SK-N-SH (cell line): ENCODE measurements at regions not wholly inside any gene's neighbourhood (a gene's known extent, or its start where the extent isn't known, plus 50 kb on each side); places are given as distances from the start of the nearest gene placed in this dataset.

ENCODE experiments used
- CTCF ChIA-PET: fragments of 300-600, 350-600 bp; formaldehyde crosslinking; extraction: SDS; loops from one replicate; lab custom pipeline; 2021; lab: Yijun Ruan, JAX
- POLR2A ChIA-PET: fragments of 350-600 bp; sonication (Branson Sonifier 250); formaldehyde crosslinking; extraction: SDS; loops from one replicate; lab custom pipeline; 2020; ENCODE audit warnings: antibody characterized with exemption, inconsistent platforms; lab: Yijun Ruan, JAX
- DNase-seq: peaks from one replicate; pipeline ENCODE4 v3.0.0; 2012
- H2AFZ ChIP-seq: fragments of 200-600 bp; sonication (generic); 2 replicates; pipeline ENCODE4 v1.8.1; 2016; ENCODE audit warnings: antibody characterized with exemption, mild to moderate bottlenecking, low read depth
- H3F3A ChIP-seq: fragments of 200-600 bp; sonication (generic); replicated peaks from 2 replicates; pipeline ENCODE3; 2016; ENCODE audit warnings: antibody characterized with exemption, mild to moderate bottlenecking; ENCODE audit not compliant: insufficient read depth
- H3K27ac ChIP-seq, 2 experiments: fragments of 200-500 bp in 1 of 2; fragments of 200-600 bp in 1 of 2; sonication (Bioruptor generic) in 1 of 2; sonication (generic), shearing (Covaris generic) in 1 of 2; 2 replicates each; pipeline versions ENCODE4 v1.5.1 to v1.6.1; 2014 to 2016; ENCODE audit warnings: low read depth in 2 of 2, inconsistent platforms in 1 of 2, low read length in 1 of 2, mild to moderate bottlenecking in 1 of 2, mixed read lengths in 1 of 2
- H3K27me3 ChIP-seq: fragments of 200-600 bp; sonication (generic), shearing (Covaris generic); 2 replicates; pipeline ENCODE4 v1.6.1; 2016; ENCODE audit warnings: mixed run types; ENCODE audit not compliant: insufficient read depth
- H3K36me3 ChIP-seq, 2 experiments: fragments of 200-500 bp in 1 of 2; fragments of 200-600 bp in 1 of 2; sonication (Bioruptor generic) in 1 of 2; sonication (generic) in 1 of 2; replicated peaks in 1 of 2; 2 replicates each; pipeline versions ENCODE3 to v1.5.1; 2014 to 2016; ENCODE audit warnings: low read length in 1 of 2, mild to moderate bottlenecking in 1 of 2; ENCODE audit not compliant: insufficient read depth in 2 of 2, control insufficient read depth in 1 of 2
- H3K4me1 ChIP-seq, 2 experiments: fragments of 200-500 bp in 1 of 2; fragments of 200-600 bp in 1 of 2; sonication (Bioruptor generic) in 1 of 2; sonication (generic), shearing (Covaris generic) in 1 of 2; 2 replicates each; pipeline versions ENCODE4 v1.5.1 to v1.6.1; 2014 to 2016; ENCODE audit warnings: low read depth in 1 of 2, low read length in 1 of 2, mixed run types in 1 of 2; ENCODE audit not compliant: insufficient read depth in 2 of 2, control insufficient read depth in 1 of 2
- H3K4me2 ChIP-seq: fragments of 200-600 bp; sonication (generic), shearing (Covaris generic); 2 replicates; pipeline ENCODE4 v1.6.1; 2017; ENCODE audit warnings: mixed run types
- H3K4me3 ChIP-seq, 2 experiments: fragments of 200-500 bp in 1 of 2; fragments of 200-600 bp in 1 of 2; sonication (Bioruptor generic) in 1 of 2; sonication (generic), shearing (Covaris generic) in 1 of 2; 2 replicates each; pipeline versions ENCODE4 v1.5.1 to v1.8.1; 2014 to 2016; ENCODE audit warnings: low read depth in 2 of 2, inconsistent platforms in 1 of 2, low read length in 1 of 2, mild to moderate bottlenecking in 1 of 2, mixed read lengths in 1 of 2, moderate library complexity in 1 of 2
- H3K79me2 ChIP-seq: fragments of 200-600 bp; sonication (generic); 2 replicates; pipeline ENCODE4 v1.8.1; 2017; ENCODE audit warnings: mild to moderate bottlenecking; ENCODE audit not compliant: insufficient read depth
- H3K9ac ChIP-seq: fragments of 200-600 bp; sonication (generic); 2 replicates; pipeline ENCODE4 v1.6.1; 2017; ENCODE audit warnings: mixed run types
- H3K9me2 ChIP-seq: fragments of 200-600 bp; sonication (generic); 2 replicates; pipeline ENCODE4 v1.6.1; 2017; ENCODE audit warnings: mixed run types
- H3K9me3 ChIP-seq: fragments of 200-600 bp; sonication (generic); 2 replicates; pipeline ENCODE4 v1.6.1; 2017; ENCODE audit warnings: mixed run types, mild to moderate bottlenecking, moderate library complexity
- H4K20me1 ChIP-seq: fragments of 200-600 bp; sonication (generic); 2 replicates; pipeline ENCODE4 v1.6.1; 2017; ENCODE audit warnings: mild to moderate bottlenecking, mixed run types; ENCODE audit not compliant: insufficient read depth
- CHD2 ChIP-seq: fragments of 150-350 bp; IDR thresholded peaks from 2 replicates; pipeline ENCODE4 v1.6.1; 2018; ENCODE audit warnings: low read length; ENCODE audit not compliant: partially characterized antibody
- ELF1 ChIP-seq: IDR thresholded peaks from 2 replicates; pipeline ENCODE4 v1.4.0; 2012
- EP300 ChIP-seq, 2 experiments: IDR thresholded peaks; 2 replicates each; pipeline versions ENCODE4 v1.4.0 to v1.6.1; 2012; ENCODE audit warnings: borderline replicate concordance in 1 of 2, low read depth in 1 of 2, low read length in 1 of 2
- FOSL2 ChIP-seq: IDR thresholded peaks from 2 replicates; pipeline ENCODE4 v1.4.0; 2012; ENCODE audit warnings: low read depth, mild to moderate bottlenecking, moderate library complexity, borderline replicate concordance
- FOXJ3 ChIP-seq: sonication (generic); formaldehyde crosslinking; IDR thresholded peaks from 2 replicates; pipeline ENCODE4 v1.5.1; 2020; ENCODE audit warnings: mild to moderate bottlenecking, missing genetic modification reagents
- FOXM1 ChIP-seq: IDR thresholded peaks from 2 replicates; pipeline ENCODE4 v1.4.0; 2012; ENCODE audit warnings: low read depth, mild to moderate bottlenecking
- GABPA ChIP-seq: IDR thresholded peaks from 2 replicates; pipeline ENCODE4 v1.4.0; 2012; ENCODE audit warnings: low read depth, mild to moderate bottlenecking
- GATA2 ChIP-seq: sonication (generic); formaldehyde crosslinking; IDR thresholded peaks from 2 replicates; pipeline ENCODE4 v1.5.0; 2020; ENCODE audit warnings: mild to moderate bottlenecking, missing genetic modification reagents
- JUND ChIP-seq: IDR thresholded peaks from 2 replicates; pipeline ENCODE4 v1.4.0; 2012
- MEF2A ChIP-seq: IDR thresholded peaks from 2 replicates; pipeline ENCODE4 v1.4.0; 2012; ENCODE audit warnings: low read depth, borderline replicate concordance
- MXI1 ChIP-seq: IDR thresholded peaks from 2 replicates; pipeline ENCODE4 v1.6.1; 2012; ENCODE audit warnings: mild to moderate bottlenecking, low read depth, low read length, improper control_type of control experiment
- POLR2AphosphoS5 ChIP-seq: IDR thresholded peaks from 2 replicates; pipeline ENCODE4 v1.6.1; 2012; ENCODE audit warnings: low read depth, low read length
- RAD21 ChIP-seq: IDR thresholded peaks from 2 replicates; pipeline ENCODE4 v1.6.1; 2012; ENCODE audit warnings: mild to moderate bottlenecking, low read length
- RCOR1 ChIP-seq: fragments of 150-350 bp; IDR thresholded peaks from 2 replicates; pipeline ENCODE4 v1.6.1; 2017; ENCODE audit warnings: antibody characterized with exemption, low read length
- SIN3A ChIP-seq: IDR thresholded peaks from 2 replicates; pipeline ENCODE4 v1.6.1; 2012; ENCODE audit warnings: low read depth, mild to moderate bottlenecking, low read length, moderate library complexity, borderline replicate concordance
- SMC3 ChIP-seq: IDR thresholded peaks from 2 replicates; pipeline ENCODE4 v1.6.1; 2012; ENCODE audit warnings: low read depth, low read length, improper control_type of control experiment
- TCF12 ChIP-seq: IDR thresholded peaks from 2 replicates; pipeline ENCODE4 v1.4.0; 2012
- TF ChIP-seq, protein P1 (sequence below): IDR thresholded peaks from 2 replicates; pipeline ENCODE4; 2012
- TF ChIP-seq, protein P2 (sequence below): IDR thresholded peaks from 2 replicates; pipeline ENCODE4 v1.4.0; 2012; ENCODE audit warnings: low read depth
- TF ChIP-seq, protein P3 (sequence below): fragments of 150-350 bp; IDR thresholded peaks from 2 replicates; pipeline ENCODE4 v1.6.1; 2016; ENCODE audit warnings: mild to moderate bottlenecking, low read depth, low read length
- TF ChIP-seq, protein P4 (sequence below): fragments of 150-350 bp; IDR thresholded peaks from 2 replicates; pipeline ENCODE4 v1.6.1; 2017; ENCODE audit warnings: antibody characterized with exemption, low read length, low read depth, borderline replicate concordance

DNA sequence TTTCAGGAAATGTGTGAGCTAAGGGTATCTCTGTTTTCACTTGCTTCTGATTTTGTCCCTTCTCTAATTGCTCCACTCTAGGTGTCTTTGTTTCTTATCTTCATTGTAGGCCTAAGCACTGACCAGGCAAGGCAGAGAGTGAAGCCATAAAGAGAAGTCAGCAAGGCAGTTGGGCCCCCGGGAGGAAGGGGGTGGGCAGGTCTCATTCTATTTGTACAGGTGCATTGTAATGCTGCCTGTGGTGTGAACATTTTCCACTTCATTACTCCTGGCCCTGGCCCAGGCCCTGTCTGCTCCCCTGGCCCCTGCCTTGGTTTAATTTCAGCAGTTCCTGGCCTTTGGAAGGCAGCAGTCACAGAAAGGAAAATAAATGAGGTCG is 86.4 kb upstream of the JUN start (continued):
- TF ChIP-seq, protein P1, sequence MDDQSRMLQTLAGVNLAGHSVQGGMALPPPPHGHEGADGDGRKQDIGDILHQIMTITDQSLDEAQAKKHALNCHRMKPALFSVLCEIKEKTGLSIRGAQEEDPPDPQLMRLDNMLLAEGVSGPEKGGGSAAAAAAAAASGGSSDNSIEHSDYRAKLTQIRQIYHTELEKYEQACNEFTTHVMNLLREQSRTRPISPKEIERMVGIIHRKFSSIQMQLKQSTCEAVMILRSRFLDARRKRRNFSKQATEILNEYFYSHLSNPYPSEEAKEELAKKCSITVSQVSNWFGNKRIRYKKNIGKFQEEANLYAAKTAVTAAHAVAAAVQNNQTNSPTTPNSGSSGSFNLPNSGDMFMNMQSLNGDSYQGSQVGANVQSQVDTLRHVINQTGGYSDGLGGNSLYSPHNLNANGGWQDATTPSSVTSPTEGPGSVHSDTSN: no peak
- TF ChIP-seq, protein P2, sequence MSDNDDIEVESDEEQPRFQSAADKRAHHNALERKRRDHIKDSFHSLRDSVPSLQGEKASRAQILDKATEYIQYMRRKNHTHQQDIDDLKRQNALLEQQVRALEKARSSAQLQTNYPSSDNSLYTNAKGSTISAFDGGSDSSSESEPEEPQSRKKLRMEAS: no peak
- TF ChIP-seq, all 33 proteins: peak for 0

DNA sequence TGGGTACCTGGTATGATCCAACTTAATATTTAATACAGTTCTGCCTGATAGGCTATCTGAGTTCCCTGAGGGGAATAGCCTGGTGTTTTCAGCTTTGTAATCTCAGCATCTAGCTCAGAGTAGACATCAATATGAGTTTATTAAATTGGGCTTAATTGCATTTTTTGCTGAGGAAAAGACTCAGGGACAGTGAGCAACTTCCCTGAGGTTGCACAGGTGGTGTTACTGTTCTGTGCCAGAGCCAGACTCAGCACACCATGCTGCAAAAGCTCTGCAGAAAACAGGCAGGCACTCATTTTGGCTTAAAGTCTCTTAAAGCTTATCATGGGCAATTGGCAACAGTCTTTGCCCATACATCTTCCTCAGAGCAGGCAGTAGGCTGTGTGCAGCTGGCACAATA is 90.5 kb upstream of the JUN start:
- Histone ChIP-seq H2AFZ (peak overlapping the region; percentile 61; the same call in 1 of the 2 replicates), H3K36me3 (no peaks in the 10 kb centered on the region), H3F3A (no peaks in the 10 kb centered on the region), H3K9me3 (no peaks in the 10 kb centered on the region), H3K27ac (peak overlapping the region; percentile 28 to 55; a peak in 3 of 4 replicates), H3K79me2 (no peaks in the 10 kb centered on the region), H4K20me1 (no peaks in the 10 kb centered on the region), H3K4me3 (no peak overlapping the region), H3K27me3 (no peaks in the 10 kb centered on the region), H3K4me2 (peak overlapping the region; percentile 6; the same call in 1 of the 2 replicates), H3K9ac (0 out of 2 replicates have a peak overlapping the region, but pooled peaks have one; percentile 12), H3K9me2 (no peaks in the 10 kb centered on the region), H3K4me1 (peaks cover 4 to 19% of the 10 kb centered on the region in 2 experiments; a peak in 3 of 4 replicates)
- CTCF ChIA-PET: interaction anchor here (1.1 to 1.7 kb wide), 5 partner anchors 16 to 825 kb away, joined by 3 to 7 read pairs (median 4); no protein-coding TSS in a partner anchor
- TF ChIP-seq SMC3 (peak; percentile 16; the same call in 1 of the 2 replicates), POLR2AphosphoS5 (no peak), GATA2 (CRISPR knock-in tag) (peak; percentile 97), CHD2 (peak; percentile 72), MXI1 (no peak), EP300 (IDR thresholded peaks at IDR 0.05; ENCODE audit: borderline replicate concordance in 1 of 2, low read depth in 1 of 2, low read length in 1 of 2) (peak in 1 of 2 experiments; percentile 95; a peak in 2 of 4 replicates), RAD21 (no peak), FOSL2 (no peak), ELF1 (no peak), TCF12 (peak; percentile 29; the same call in 1 of the 2 replicates), MEF2A (no peak), FOXJ3 (peak; percentile 66), SIN3A (no peak), RCOR1 (peak; percentile 99), GABPA (no peak), FOXM1 (no peak), JUND (no peak)
- TF ChIP-seq, protein P3, sequence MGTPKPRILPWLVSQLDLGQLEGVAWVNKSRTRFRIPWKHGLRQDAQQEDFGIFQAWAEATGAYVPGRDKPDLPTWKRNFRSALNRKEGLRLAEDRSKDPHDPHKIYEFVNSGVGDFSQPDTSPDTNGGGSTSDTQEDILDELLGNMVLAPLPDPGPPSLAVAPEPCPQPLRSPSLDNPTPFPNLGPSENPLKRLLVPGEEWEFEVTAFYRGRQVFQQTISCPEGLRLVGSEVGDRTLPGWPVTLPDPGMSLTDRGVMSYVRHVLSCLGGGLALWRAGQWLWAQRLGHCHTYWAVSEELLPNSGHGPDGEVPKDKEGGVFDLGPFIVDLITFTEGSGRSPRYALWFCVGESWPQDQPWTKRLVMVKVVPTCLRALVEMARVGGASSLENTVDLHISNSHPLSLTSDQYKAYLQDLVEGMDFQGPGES: no peak
- TF ChIP-seq, protein P2: no peak
- TF ChIP-seq, protein P4, sequence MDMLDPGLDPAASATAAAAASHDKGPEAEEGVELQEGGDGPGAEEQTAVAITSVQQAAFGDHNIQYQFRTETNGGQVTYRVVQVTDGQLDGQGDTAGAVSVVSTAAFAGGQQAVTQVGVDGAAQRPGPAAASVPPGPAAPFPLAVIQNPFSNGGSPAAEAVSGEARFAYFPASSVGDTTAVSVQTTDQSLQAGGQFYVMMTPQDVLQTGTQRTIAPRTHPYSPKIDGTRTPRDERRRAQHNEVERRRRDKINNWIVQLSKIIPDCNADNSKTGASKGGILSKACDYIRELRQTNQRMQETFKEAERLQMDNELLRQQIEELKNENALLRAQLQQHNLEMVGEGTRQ: no peak
- POLR2A ChIA-PET: interaction anchor here (0.7 to 0.9 kb wide), 2 partner anchors 9 to 183 kb away, joined by 3 read pairs; no protein-coding TSS in a partner anchor
- DNase-seq: peak; percentile 48
